Neural cell (in vitro differentiated cells): ENCODE measurements at regions not wholly inside any gene's neighbourhood (a gene's known extent, or its start where the extent isn't known, plus 50 kb on each side); places are given as distances from the start of the nearest gene placed in this dataset.

Source experiments
- H2AFZ ChIP-seq: fragments of 200-600, 300-800 bp; sonication (generic), shearing (Covaris generic); 2 replicates; pipeline ENCODE4 v1.6.0; 2014; ENCODE audit warnings: low read depth, mild to moderate bottlenecking, antibody characterized with exemption, low read length, moderate library complexity
- H3F3A ChIP-seq: fragments of 200-600 bp; shearing (Covaris generic); 2 replicates; pipeline ENCODE4 v1.6.1; 2016; ENCODE audit warnings: mild to moderate bottlenecking, moderate library complexity, mixed read lengths, antibody characterized with exemption, low read length; ENCODE audit not compliant: insufficient read depth, poor library complexity, severe bottlenecking
- H3K27ac ChIP-seq: fragments of 200-600, 300-800 bp; sonication (generic), shearing (Covaris generic); 2 replicates; pipeline ENCODE4 v1.5.1; 2014; ENCODE audit warnings: mild to moderate bottlenecking, low read length, moderate library complexity
- H3K27me3 ChIP-seq: fragments of 300-800, 200-600 bp; sonication (generic), shearing (Covaris generic); 2 replicates; pipeline ENCODE4 v1.6.0; 2014; ENCODE audit warnings: mild to moderate bottlenecking, low read depth, low read length, moderate library complexity; ENCODE audit not compliant: insufficient read depth
- H3K36me3 ChIP-seq: fragments of 300-800, 200-600 bp; sonication (generic), shearing (Covaris generic); 2 replicates; pipeline ENCODE4 v1.5.1; 2014; ENCODE audit warnings: mild to moderate bottlenecking, antibody characterized with exemption, low read length, moderate library complexity; ENCODE audit not compliant: insufficient read depth
- H3K4me2 ChIP-seq: fragments of 300-800, 200-600 bp; sonication (generic), shearing (Covaris generic); 2 replicates; pipeline ENCODE4 v1.6.0; 2014; ENCODE audit warnings: mild to moderate bottlenecking, low read length
- H3K4me3 ChIP-seq: fragments of 300-800, 200-600 bp; sonication (generic), shearing (Covaris generic); 2 replicates; pipeline ENCODE4 v1.5.1; 2014; ENCODE audit warnings: mild to moderate bottlenecking, low read length, moderate library complexity
- H3K79me2 ChIP-seq: fragments of 200-600 bp; shearing (Covaris generic); replicated peaks from 2 replicates; pipeline ENCODE4 v1.6.0; 2014; ENCODE audit warnings: mild to moderate bottlenecking, low read length, moderate library complexity; ENCODE audit not compliant: insufficient read depth
- H3K9ac ChIP-seq: fragments of 300-800, 200-600 bp; sonication (generic), shearing (Covaris generic); 2 replicates; pipeline ENCODE4 v1.6.1; 2016; ENCODE audit warnings: mild to moderate bottlenecking, low read length, mixed read lengths
- H3K9me2 ChIP-seq: fragments of 200-600 bp; shearing (Covaris generic); 2 replicates; pipeline ENCODE4 v1.6.1; 2016; ENCODE audit warnings: mild to moderate bottlenecking, low read length, mixed read lengths; ENCODE audit not compliant: insufficient read depth
- H3K9me3 ChIP-seq: fragments of 200-600, 300-800 bp; sonication (generic), shearing (Covaris generic); 2 replicates; pipeline ENCODE4 v1.6.1; 2016; ENCODE audit warnings: mild to moderate bottlenecking, mixed run types, low read length, moderate library complexity, mixed read lengths
- H4K20me1 ChIP-seq: fragments of 200-600 bp; shearing (Covaris generic); 2 replicates; pipeline ENCODE4 v1.6.1; 2016; ENCODE audit warnings: mild to moderate bottlenecking, mixed run types; ENCODE audit not compliant: insufficient read depth
- EP300 ChIP-seq: fragments of 450-650 bp; conservative IDR thresholded peaks from 2 replicates; pipeline ENCODE4 v1.6.1; 2014; ENCODE audit warnings: antibody characterized with exemption, mild to moderate bottlenecking, moderate library complexity; ENCODE audit not compliant: poor library complexity, severe bottlenecking
- EZH2 ChIP-seq: fragments of 200-600, 300-800 bp; shearing (Covaris generic), sonication (generic); IDR thresholded peaks from 2 replicates; pipeline ENCODE4 v1.6.1; 2014; ENCODE audit warnings: antibody characterized with exemption, low read length, borderline replicate concordance, mild to moderate bottlenecking; ENCODE audit not compliant: insufficient read depth, poor library complexity, severe bottlenecking
- MXI1 ChIP-seq: fragments of 450-650 bp; conservative IDR thresholded peaks from 2 replicates; pipeline ENCODE4 v1.6.1; 2014; ENCODE audit warnings: antibody characterized with exemption, mild to moderate bottlenecking; ENCODE audit not compliant: poor library complexity, severe bottlenecking
- POLR2AphosphoS5 ChIP-seq: IDR thresholded peaks from 2 replicates; pipeline ENCODE4 v1.6.1; 2012
- RAD21 ChIP-seq: fragments of 450-650 bp; conservative IDR thresholded peaks from 2 replicates; pipeline ENCODE4 v1.6.1; 2014; ENCODE audit warnings: antibody characterized with exemption, mild to moderate bottlenecking, moderate library complexity
- REST ChIP-seq: IDR thresholded peaks from 2 replicates; pipeline ENCODE4 v1.6.1; 2012; ENCODE audit warnings: borderline replicate concordance
- SMC3 ChIP-seq: fragments of 450-650 bp; conservative IDR thresholded peaks from 2 replicates; pipeline ENCODE4 v1.6.1; 2014; ENCODE audit warnings: antibody characterized with exemption, mild to moderate bottlenecking, moderate library complexity; ENCODE audit not compliant: poor library complexity
- TAF1 ChIP-seq: IDR thresholded peaks from 2 replicates; pipeline ENCODE4 v1.6.1; 2012; ENCODE audit warnings: low read depth
- TF ChIP-seq, protein P1 (sequence below): fragments of 450-650 bp; IDR thresholded peaks from 2 replicates; pipeline ENCODE4 v1.5.1; 2014; ENCODE audit warnings: antibody characterized with exemption, mild to moderate bottlenecking, moderate library complexity; ENCODE audit not compliant: poor library complexity, severe bottlenecking

DNA sequence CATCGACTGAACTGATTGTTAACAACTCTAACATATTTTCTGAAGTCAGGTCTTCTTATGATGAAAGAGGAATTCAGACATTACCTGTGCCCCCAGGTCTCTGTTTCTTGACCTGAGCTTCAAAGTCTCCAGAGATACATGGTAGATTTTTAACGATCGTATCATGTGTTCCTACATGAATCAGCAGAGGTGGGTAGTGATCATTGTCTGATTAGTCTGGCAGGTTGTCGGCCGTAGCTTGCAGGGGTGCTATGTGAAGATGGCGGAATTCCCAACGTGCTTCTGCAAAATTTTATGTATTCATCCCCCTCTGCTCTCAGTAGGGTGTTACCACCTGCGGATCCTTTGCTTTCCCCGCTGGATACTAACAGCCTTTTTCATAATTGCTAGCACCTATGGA, 581.9 kb downstream of the GATA3 start:
- H3K9me3 ChIP-seq, result no peaks in the 10 kb centered on the region
- no peak overlapping the region for H3K4me3 ChIP-seq
- H3K9me2 ChIP-seq, result no peaks in the 10 kb centered on the region
- no peaks in the 10 kb centered on the region for H3K36me3 ChIP-seq
- H2AFZ ChIP-seq, result no peak overlapping the region
- H3K79me2 ChIP-seq, result no peaks in the 10 kb centered on the region
- no peak overlapping the region for H3K27ac ChIP-seq
- H3F3A ChIP-seq, result no peaks in the 10 kb centered on the region
- no peak overlapping the region for H3K9ac ChIP-seq
- no peaks in the 10 kb centered on the region for H4K20me1 ChIP-seq
- H3K4me2 ChIP-seq, result no peak overlapping the region
- no peak for TF ChIP-seq EZH2
- no peak for TF ChIP-seq REST
- no peak for TF ChIP-seq SMC3
- TF ChIP-seq EP300, result no peak
- TF ChIP-seq RAD21, result no peak
- no peak for TF ChIP-seq MXI1
- TF ChIP-seq POLR2AphosphoS5, result no peak
- TF ChIP-seq TAF1, result no peak
- TF ChIP-seq, protein P1, sequence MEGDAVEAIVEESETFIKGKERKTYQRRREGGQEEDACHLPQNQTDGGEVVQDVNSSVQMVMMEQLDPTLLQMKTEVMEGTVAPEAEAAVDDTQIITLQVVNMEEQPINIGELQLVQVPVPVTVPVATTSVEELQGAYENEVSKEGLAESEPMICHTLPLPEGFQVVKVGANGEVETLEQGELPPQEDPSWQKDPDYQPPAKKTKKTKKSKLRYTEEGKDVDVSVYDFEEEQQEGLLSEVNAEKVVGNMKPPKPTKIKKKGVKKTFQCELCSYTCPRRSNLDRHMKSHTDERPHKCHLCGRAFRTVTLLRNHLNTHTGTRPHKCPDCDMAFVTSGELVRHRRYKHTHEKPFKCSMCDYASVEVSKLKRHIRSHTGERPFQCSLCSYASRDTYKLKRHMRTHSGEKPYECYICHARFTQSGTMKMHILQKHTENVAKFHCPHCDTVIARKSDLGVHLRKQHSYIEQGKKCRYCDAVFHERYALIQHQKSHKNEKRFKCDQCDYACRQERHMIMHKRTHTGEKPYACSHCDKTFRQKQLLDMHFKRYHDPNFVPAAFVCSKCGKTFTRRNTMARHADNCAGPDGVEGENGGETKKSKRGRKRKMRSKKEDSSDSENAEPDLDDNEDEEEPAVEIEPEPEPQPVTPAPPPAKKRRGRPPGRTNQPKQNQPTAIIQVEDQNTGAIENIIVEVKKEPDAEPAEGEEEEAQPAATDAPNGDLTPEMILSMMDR, result no peak
- H3K27me3 ChIP-seq, result no peaks in the 10 kb centered on the region

DNA sequence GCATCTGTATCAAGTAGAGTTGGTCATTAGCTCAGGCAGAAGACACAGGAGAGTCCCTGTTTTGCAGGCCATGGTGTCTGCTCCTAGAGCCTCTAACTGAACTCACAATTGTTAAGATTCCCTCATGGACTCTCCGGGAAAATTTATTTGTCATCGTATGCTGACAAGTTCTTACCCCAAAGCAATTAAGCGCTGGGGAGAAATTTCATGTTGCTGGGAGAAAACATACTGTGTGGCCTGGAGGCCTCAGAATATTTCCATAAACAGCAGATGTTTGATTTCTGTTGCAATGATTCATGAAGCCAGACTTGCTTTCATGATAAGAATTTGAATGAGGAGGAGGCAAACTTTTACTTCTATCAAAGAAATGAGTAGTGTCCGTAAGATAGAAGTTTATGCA, 583.2 kb downstream of the GATA3 start:
- H3K36me3 ChIP-seq, result no peaks in the 10 kb centered on the region
- TF ChIP-seq, protein P1, result no peak
- TF ChIP-seq REST, result no peak
- no peak for TF ChIP-seq EP300
- TF ChIP-seq RAD21, result no peak
- no peak for TF ChIP-seq EZH2
- no peak overlapping the region for H3K4me2 ChIP-seq
- no peak overlapping the region for H3K27ac ChIP-seq
- H3F3A ChIP-seq, result no peaks in the 10 kb centered on the region
- H3K27me3 ChIP-seq, result no peaks in the 10 kb centered on the region
- no peaks in the 10 kb centered on the region for H4K20me1 ChIP-seq
- no peaks in the 10 kb centered on the region for H3K79me2 ChIP-seq
- H3K9me2 ChIP-seq, result no peaks in the 10 kb centered on the region
- no peak overlapping the region for H3K4me3 ChIP-seq
- H3K9me3 ChIP-seq, result no peaks in the 10 kb centered on the region
- H2AFZ ChIP-seq, result no peak overlapping the region
- H3K9ac ChIP-seq, result no peak overlapping the region
